ENCODE measurements at regions not wholly inside any gene's neighbourhood (a gene's known extent, or its start where the extent isn't known, plus 50 kb on each side); places are given as distances from the start of the nearest gene placed in this dataset.

DNA sequence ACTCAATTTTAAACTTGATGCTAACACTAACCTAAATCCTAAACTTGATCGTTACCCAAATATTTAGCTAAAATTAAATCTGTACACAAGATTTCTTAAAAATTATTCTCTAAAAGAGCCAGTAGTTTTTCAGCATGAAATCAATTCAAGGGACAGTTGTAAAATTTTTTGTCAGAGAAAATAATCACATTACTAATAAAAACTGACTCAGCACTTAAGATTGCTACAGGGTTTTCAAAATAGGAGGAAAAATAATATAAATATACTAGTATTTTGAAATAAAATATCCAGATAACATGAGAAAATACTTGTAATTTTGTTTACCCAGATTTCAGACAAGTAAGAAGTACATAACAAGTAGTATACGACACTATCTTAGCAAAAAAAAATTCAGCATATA, 1268.1 kb upstream of the USP15 start:
- Histone ChIP-seq H4K20me1 (ENCODE audit: control insufficient read depth, extremely low read depth, insufficient read depth, low read length) (no peaks in the 10 kb centered on the region), H3K9ac (ENCODE audit: insufficient read depth, low read length) (no peak overlapping the region), H3K9me3 (ENCODE audit: control insufficient read depth, insufficient read depth, low read depth, low read length) (no peaks in the 10 kb centered on the region), H3K79me2 (ENCODE audit: control insufficient read depth, insufficient read depth, low read length) (no peaks in the 10 kb centered on the region), H3K36me3 (ENCODE audit: control insufficient read depth, insufficient read depth, low read length) (no peaks in the 10 kb centered on the region), H3K27me3 (ENCODE audit: control insufficient read depth, insufficient read depth, low read length) (no peaks in the 10 kb centered on the region), H2AFZ (ENCODE audit: low read length) (no peak overlapping the region), H3K4me3 (replicated peaks in 1 of 4; ENCODE audit: control extremely low read depth in 1 of 4, insufficient read depth in 1 of 4, low read depth in 3 of 4, low read length in 4 of 4) (no peak overlapping the region), H3K4me2 (ENCODE audit: extremely low read depth, insufficient read depth, low read length) (no peak overlapping the region), H3K27ac (ENCODE audit: insufficient read depth, low read length) (no peak overlapping the region), H3K4me1 (ENCODE audit: control insufficient read depth, extremely low read depth, insufficient read depth, low read length) (no peaks in the 10 kb centered on the region)
- DNase-seq (ENCODE audit: low read depth in 2 of 2), result no peak
- no peak for TF ChIP-seq EZH2 (IDR thresholded peaks at IDR 0.05; ENCODE audit: low read length, missing control alignments)
- TF ChIP-seq, protein P1, sequence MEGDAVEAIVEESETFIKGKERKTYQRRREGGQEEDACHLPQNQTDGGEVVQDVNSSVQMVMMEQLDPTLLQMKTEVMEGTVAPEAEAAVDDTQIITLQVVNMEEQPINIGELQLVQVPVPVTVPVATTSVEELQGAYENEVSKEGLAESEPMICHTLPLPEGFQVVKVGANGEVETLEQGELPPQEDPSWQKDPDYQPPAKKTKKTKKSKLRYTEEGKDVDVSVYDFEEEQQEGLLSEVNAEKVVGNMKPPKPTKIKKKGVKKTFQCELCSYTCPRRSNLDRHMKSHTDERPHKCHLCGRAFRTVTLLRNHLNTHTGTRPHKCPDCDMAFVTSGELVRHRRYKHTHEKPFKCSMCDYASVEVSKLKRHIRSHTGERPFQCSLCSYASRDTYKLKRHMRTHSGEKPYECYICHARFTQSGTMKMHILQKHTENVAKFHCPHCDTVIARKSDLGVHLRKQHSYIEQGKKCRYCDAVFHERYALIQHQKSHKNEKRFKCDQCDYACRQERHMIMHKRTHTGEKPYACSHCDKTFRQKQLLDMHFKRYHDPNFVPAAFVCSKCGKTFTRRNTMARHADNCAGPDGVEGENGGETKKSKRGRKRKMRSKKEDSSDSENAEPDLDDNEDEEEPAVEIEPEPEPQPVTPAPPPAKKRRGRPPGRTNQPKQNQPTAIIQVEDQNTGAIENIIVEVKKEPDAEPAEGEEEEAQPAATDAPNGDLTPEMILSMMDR (conservative IDR thresholded peaks at IDR 0.05 in 1 of 2, IDR thresholded peaks at IDR 0.05 in 1 of 2; ENCODE audit: low read depth in 1 of 2, low read length in 2 of 2), result no peak

DNA sequence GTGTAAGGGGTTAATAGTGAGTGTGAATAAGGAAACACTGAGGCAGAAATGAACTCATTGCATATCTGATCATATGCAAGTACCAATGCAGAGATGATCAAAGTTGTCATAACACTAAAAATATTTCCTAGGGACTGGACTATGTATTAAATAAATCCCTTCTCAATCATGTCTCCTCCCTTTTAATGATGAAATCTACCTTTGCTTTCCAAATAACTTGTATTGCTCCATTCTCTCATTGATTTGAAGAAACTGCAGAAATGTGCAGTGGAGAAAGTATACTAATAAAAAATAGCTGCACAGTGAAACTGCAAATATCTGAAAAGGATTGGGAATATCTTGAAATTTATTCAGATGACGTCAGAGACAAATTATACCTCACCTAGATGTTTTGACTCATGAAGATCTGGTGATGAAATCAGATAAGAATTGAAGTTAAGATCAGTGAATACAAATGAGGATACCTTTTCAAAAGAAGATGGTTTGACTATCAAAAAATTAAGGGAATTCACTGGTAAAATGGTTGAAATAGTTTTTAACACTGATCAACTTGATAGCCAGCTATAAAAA, 1264.9 kb upstream of the USP15 start:
- no peak overlapping the region for H3K9ac ChIP-seq (ENCODE audit: insufficient read depth, low read length)
- no peaks in the 10 kb centered on the region for H3K27me3 ChIP-seq (ENCODE audit: control insufficient read depth, insufficient read depth, low read length)
- no peak for DNase-seq (ENCODE audit: low read depth in 2 of 2)
- no peak overlapping the region for H3K27ac ChIP-seq (ENCODE audit: insufficient read depth, low read length)
- H3K9me3 ChIP-seq (ENCODE audit: control insufficient read depth, insufficient read depth, low read depth, low read length), result no peaks in the 10 kb centered on the region
- H3K36me3 ChIP-seq (ENCODE audit: control insufficient read depth, insufficient read depth, low read length), result no peaks in the 10 kb centered on the region
- no peaks in the 10 kb centered on the region for H3K4me1 ChIP-seq (ENCODE audit: control insufficient read depth, extremely low read depth, insufficient read depth, low read length)
- TF ChIP-seq, protein P1 (conservative IDR thresholded peaks at IDR 0.05 in 1 of 2, IDR thresholded peaks at IDR 0.05 in 1 of 2; ENCODE audit: low read depth in 1 of 2, low read length in 2 of 2), result no peak
- no peak for TF ChIP-seq EZH2 (IDR thresholded peaks at IDR 0.05; ENCODE audit: low read length, missing control alignments)
- no peak overlapping the region for H2AFZ ChIP-seq (ENCODE audit: low read length)
- H4K20me1 ChIP-seq (ENCODE audit: control insufficient read depth, extremely low read depth, insufficient read depth, low read length), result no peaks in the 10 kb centered on the region
- no peaks in the 10 kb centered on the region for H3K79me2 ChIP-seq (ENCODE audit: control insufficient read depth, insufficient read depth, low read length)
- no peak overlapping the region for H3K4me2 ChIP-seq (ENCODE audit: extremely low read depth, insufficient read depth, low read length)
- no peak overlapping the region for H3K4me3 ChIP-seq (replicated peaks in 1 of 4; ENCODE audit: control extremely low read depth in 1 of 4, insufficient read depth in 1 of 4, low read depth in 3 of 4, low read length in 4 of 4)

DNA sequence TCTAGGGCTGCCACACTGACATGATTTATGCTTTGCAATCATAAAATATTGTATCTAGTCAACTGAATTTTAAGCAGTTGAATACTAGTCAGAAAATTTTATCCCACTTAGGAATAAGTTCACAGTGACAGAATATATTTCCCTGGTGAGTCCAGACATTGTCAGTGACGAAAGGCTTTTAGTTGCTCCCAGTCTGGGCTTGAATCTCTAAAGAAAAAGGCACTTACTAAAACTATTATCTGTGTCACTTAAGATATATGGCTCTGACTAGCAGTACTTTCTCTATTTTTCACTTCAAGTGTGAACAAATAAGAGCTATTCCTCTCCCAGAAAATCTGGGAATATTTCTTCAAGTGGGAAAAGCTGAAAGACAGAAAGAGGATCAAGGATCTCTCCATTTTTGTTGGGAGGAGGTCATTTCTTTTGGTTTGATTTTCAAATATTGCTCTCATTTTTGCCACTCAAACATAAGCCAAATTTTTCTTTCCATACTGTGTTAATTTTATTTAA, 1262.3 kb upstream of the USP15 start:
- Histone ChIP-seq H3K4me1 (ENCODE audit: control insufficient read depth, extremely low read depth, insufficient read depth, low read length) (no peaks in the 10 kb centered on the region), H3K4me3 (replicated peaks in 1 of 4; ENCODE audit: control extremely low read depth in 1 of 4, insufficient read depth in 1 of 4, low read depth in 3 of 4, low read length in 4 of 4) (no peak overlapping the region), H3K9ac (ENCODE audit: insufficient read depth, low read length) (no peak overlapping the region), H3K9me3 (ENCODE audit: control insufficient read depth, insufficient read depth, low read depth, low read length) (no peaks in the 10 kb centered on the region), H2AFZ (ENCODE audit: low read length) (no peak overlapping the region), H3K79me2 (ENCODE audit: control insufficient read depth, insufficient read depth, low read length) (no peaks in the 10 kb centered on the region), H3K27ac (ENCODE audit: insufficient read depth, low read length) (no peak overlapping the region), H4K20me1 (ENCODE audit: control insufficient read depth, extremely low read depth, insufficient read depth, low read length) (no peaks in the 10 kb centered on the region), H3K27me3 (ENCODE audit: control insufficient read depth, insufficient read depth, low read length) (no peaks in the 10 kb centered on the region), H3K36me3 (ENCODE audit: control insufficient read depth, insufficient read depth, low read length) (no peaks in the 10 kb centered on the region), H3K4me2 (ENCODE audit: extremely low read depth, insufficient read depth, low read length) (no peak overlapping the region)
- DNase-seq (ENCODE audit: low read depth in 2 of 2), result no peak
- TF ChIP-seq, protein P1 (conservative IDR thresholded peaks at IDR 0.05 in 1 of 2, IDR thresholded peaks at IDR 0.05 in 1 of 2; ENCODE audit: low read depth in 1 of 2, low read length in 2 of 2), result no peak
- TF ChIP-seq EZH2 (IDR thresholded peaks at IDR 0.05; ENCODE audit: low read length, missing control alignments), result no peak

All from fibroblast of lung (primary cell).